ENCODE measurements at regions not wholly inside any gene's neighbourhood (a gene's known extent, or its start where the extent isn't known, plus 50 kb on each side); places are given as distances from the start of the nearest gene placed in this dataset.

DNA sequence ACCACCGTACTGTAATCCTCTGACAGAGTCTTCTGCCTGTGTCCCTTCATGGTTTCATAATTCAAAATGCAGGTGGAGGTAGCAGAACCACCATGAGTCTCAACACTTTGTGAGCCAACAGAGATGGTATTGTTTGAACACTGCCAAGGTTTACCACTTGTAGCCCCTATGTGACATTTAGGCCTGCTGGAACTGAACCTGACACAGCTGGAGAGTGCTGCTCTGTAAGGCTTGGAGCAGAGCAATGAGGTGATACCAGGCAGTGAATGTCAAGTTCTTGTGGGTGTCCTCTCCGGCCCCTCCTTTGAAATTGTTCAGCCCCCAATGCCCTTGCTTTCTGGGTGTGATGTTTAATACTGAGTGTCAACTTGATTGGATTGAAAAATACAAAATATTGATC lies 1042.9 kb downstream of the ARAP2 start:
- CTCF ChIA-PET: no interaction called here
- POLR2A ChIA-PET: no interaction called here
- TF ChIP-seq, protein P1, sequence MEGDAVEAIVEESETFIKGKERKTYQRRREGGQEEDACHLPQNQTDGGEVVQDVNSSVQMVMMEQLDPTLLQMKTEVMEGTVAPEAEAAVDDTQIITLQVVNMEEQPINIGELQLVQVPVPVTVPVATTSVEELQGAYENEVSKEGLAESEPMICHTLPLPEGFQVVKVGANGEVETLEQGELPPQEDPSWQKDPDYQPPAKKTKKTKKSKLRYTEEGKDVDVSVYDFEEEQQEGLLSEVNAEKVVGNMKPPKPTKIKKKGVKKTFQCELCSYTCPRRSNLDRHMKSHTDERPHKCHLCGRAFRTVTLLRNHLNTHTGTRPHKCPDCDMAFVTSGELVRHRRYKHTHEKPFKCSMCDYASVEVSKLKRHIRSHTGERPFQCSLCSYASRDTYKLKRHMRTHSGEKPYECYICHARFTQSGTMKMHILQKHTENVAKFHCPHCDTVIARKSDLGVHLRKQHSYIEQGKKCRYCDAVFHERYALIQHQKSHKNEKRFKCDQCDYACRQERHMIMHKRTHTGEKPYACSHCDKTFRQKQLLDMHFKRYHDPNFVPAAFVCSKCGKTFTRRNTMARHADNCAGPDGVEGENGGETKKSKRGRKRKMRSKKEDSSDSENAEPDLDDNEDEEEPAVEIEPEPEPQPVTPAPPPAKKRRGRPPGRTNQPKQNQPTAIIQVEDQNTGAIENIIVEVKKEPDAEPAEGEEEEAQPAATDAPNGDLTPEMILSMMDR (IDR thresholded peaks at IDR 0.05; ENCODE audit: insufficient read depth, low read length, missing control alignments): no peak
- H3K4me3 ChIP-seq (ENCODE audit: low read depth, low read length): no peak overlapping the region
- no peak for DNase-seq (ENCODE audit: low read depth, low spot score)

DNA sequence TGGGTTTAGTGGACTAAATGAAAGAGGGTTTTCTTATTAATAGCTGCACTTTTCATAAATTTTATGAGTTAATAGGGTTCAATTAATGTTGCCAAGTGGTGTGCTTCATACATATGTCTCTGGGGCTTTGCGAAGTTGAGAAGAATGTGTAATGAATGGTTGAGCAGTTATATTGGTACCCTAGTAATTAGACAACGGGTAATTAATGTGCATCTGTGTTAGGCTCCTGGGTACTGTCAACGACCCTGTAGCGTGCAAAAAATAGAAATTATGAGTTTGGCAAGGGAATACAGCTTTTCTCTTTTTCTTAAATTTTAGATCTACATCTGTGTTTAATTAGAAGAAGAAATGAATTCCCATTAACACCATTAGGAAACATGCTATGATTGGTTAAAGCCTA lies 1027.7 kb downstream of the ARAP2 start:
- no peak overlapping the region for H3K4me3 ChIP-seq (ENCODE audit: low read depth, low read length)
- no peak for DNase-seq (ENCODE audit: low read depth, low spot score)
- ChIA-PET POLR2A (no interaction called here), CTCF (no interaction called here)
- TF ChIP-seq, protein P1 (IDR thresholded peaks at IDR 0.05; ENCODE audit: insufficient read depth, low read length, missing control alignments): no peak

DNA sequence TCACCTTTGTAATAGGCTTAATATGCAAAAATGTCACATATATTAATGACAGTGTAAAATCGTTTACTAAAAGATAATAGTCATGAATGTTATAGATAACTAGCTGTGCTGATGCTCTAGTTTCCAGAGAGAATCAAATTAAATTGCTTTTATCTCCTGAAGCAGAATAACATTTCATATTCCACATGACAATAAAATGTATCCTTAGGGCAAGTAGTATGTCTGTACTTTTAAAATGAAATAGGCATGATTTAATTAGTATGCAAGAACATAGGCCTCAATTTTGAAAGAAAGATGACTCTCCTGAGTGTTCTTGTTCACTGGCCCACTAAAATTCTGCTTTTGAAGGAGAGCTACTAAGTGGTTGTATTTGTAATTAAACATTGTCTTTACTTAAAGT lies 1027.0 kb downstream of the ARAP2 start:
- no peak overlapping the region for H3K4me3 ChIP-seq (ENCODE audit: low read depth, low read length)
- TF ChIP-seq, protein P1 (IDR thresholded peaks at IDR 0.05; ENCODE audit: insufficient read depth, low read length, missing control alignments): no peak
- no peak for DNase-seq (ENCODE audit: low read depth, low spot score)
- POLR2A ChIA-PET: no interaction called here
- CTCF ChIA-PET: no interaction called here

DNA sequence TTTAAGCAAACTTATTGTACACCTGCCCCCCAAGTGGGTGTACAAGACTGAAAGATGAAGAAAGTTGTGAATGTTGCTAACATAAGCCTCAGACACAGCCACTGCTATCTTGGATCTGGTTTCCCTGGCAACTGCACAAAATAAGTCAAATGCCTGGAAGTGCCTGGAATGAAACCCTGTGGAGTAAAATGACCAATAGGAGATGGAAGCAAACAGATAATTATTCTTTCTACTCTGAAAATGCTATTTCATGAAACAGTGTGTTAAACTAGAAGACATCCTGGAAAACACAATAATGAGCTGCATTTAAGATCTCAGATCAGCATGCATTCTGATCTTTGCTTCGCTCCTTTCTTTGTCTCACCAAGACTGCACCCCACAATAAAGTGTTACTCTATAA lies 1016.0 kb downstream of the ARAP2 start:
- TF ChIP-seq, protein P1 (IDR thresholded peaks at IDR 0.05; ENCODE audit: insufficient read depth, low read length, missing control alignments): no peak
- CTCF ChIA-PET: no interaction called here
- H3K4me3 ChIP-seq (ENCODE audit: low read depth, low read length): no peak overlapping the region
- DNase-seq (ENCODE audit: low read depth, low spot score): no peak
- POLR2A ChIA-PET: no interaction called here

DNA sequence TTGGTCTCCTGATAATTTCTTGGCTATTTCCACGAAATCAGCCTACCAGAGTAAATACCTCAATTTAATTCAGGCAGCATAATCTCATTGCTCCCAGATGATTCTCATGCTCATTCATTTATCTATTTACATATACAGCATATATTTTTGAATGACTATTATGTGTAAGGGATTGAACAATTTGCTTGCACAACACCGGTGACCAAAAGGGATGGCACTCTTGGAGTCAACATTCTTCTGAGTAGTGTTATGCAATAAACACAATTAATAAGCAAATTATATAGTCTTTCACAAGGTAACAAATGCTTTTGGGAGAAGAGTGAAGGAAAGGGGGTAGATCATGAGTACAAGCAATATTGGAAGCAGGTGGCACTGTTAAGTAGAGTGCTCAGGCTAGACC lies 1015.3 kb downstream of the ARAP2 start:
- ChIA-PET CTCF (no interaction called here), POLR2A (no interaction called here)
- TF ChIP-seq, protein P1 (IDR thresholded peaks at IDR 0.05; ENCODE audit: insufficient read depth, low read length, missing control alignments): no peak
- DNase-seq (ENCODE audit: low read depth, low spot score): no peak
- H3K4me3 ChIP-seq (ENCODE audit: low read depth, low read length): no peak overlapping the region

DNA sequence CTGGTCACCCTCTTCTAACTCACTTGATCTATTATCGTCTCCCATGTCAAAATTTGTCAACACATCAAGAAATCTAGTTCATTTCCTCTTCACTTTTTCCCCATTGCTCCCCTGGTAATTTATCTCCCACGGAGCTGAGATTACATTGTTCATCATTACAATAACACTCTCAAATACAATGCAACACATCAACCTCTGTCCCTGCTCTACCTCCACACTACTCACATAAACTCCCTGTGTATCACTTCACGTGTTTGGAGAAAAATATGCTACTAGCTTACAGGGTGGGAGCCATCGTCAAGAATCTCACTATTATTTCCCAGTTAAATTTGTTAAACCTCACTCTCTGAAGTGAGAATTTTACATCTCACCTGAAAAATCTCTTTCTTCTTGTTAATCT lies 1006.4 kb downstream of the ARAP2 start:
- ChIA-PET CTCF (no interaction called here), POLR2A (no interaction called here)
- H3K4me3 ChIP-seq (ENCODE audit: low read depth, low read length): no peak overlapping the region
- TF ChIP-seq, protein P1 (IDR thresholded peaks at IDR 0.05; ENCODE audit: insufficient read depth, low read length, missing control alignments): no peak
- DNase-seq (ENCODE audit: low read depth, low spot score): no peak
